ENCODE measurements at regions not wholly inside any gene's neighbourhood (a gene's known extent, or its start where the extent isn't known, plus 50 kb on each side); places are given as distances from the start of the nearest gene placed in this dataset.

GRCh38 chr5:12759377-12759776 lies 855.1 kb upstream of the CTNND2 start:
- intact Hi-C loops (cut with DNase I), result no loop called here
- no peak overlapping the region for H3K9ac ChIP-seq (ENCODE audit: low read depth in 2 of 2, low read length in 2 of 2)
- no peak overlapping the region for H3K4me3 ChIP-seq
- DNase-seq, result no peak
- H3K4me1 ChIP-seq, result no peaks in the 10 kb centered on the region
- no peaks in the 10 kb centered on the region for H3K36me3 ChIP-seq
- no peak for TF ChIP-seq CTCF (IDR thresholded peaks at IDR 0.05)
- no peaks in the 10 kb centered on the region for H3K27me3 ChIP-seq
- H3K27ac ChIP-seq, result no peak overlapping the region
- no peaks in the 10 kb centered on the region for H3K9me3 ChIP-seq

GRCh38 chr5:12757035-12757434 lies 852.8 kb upstream of the CTNND2 start:
- no peak overlapping the region for H3K27ac ChIP-seq
- H3K9ac ChIP-seq (ENCODE audit: low read depth in 2 of 2, low read length in 2 of 2), result no peak overlapping the region
- H3K9me3 ChIP-seq, result no peaks in the 10 kb centered on the region
- H3K4me1 ChIP-seq, result no peaks in the 10 kb centered on the region
- DNase-seq, result no peak
- intact Hi-C loops (cut with DNase I), result no loop called here
- no peaks in the 10 kb centered on the region for H3K36me3 ChIP-seq
- TF ChIP-seq CTCF (IDR thresholded peaks at IDR 0.05), result no peak
- H3K4me3 ChIP-seq, result no peak overlapping the region
- no peaks in the 10 kb centered on the region for H3K27me3 ChIP-seq

GRCh38 chr5:12745537-12745936 lies 841.3 kb upstream of the CTNND2 start:
- intact Hi-C loops (cut with DNase I), result no loop called here
- Histone ChIP-seq H3K4me1 (no peaks in the 10 kb centered on the region), H3K36me3 (no peaks in the 10 kb centered on the region), H3K9ac (ENCODE audit: low read depth in 2 of 2, low read length in 2 of 2) (no peak overlapping the region), H3K27me3 (no peaks in the 10 kb centered on the region), H3K27ac (no peak overlapping the region), H3K9me3 (no peaks in the 10 kb centered on the region), H3K4me3 (no peak overlapping the region)
- TF ChIP-seq CTCF (IDR thresholded peaks at IDR 0.05), result no peak
- DNase-seq, result no peak

GRCh38 chr5:12743582-12743981 lies 839.3 kb upstream of the CTNND2 start:
- Histone ChIP-seq H3K27ac (no peak overlapping the region), H3K9ac (ENCODE audit: low read depth in 2 of 2, low read length in 2 of 2) (no peak overlapping the region), H3K9me3 (no peaks in the 10 kb centered on the region), H3K36me3 (no peaks in the 10 kb centered on the region), H3K4me3 (no peak overlapping the region), H3K4me1 (no peaks in the 10 kb centered on the region), H3K27me3 (no peaks in the 10 kb centered on the region)
- intact Hi-C loops (cut with DNase I), result no loop called here
- TF ChIP-seq CTCF (IDR thresholded peaks at IDR 0.05), result no peak
- no peak for DNase-seq

- no peak for TF ChIP-seq CTCF (IDR thresholded peaks at IDR 0.05)
- H3K27me3 ChIP-seq, result no peaks in the 10 kb centered on the region
- DNase-seq, result no peak
- H3K27ac ChIP-seq, result no peak overlapping the region
- no peak overlapping the region for H3K4me3 ChIP-seq
- intact Hi-C loops (cut with DNase I), result no loop called here
- H3K4me1 ChIP-seq, result no peaks in the 10 kb centered on the region
- no peaks in the 10 kb centered on the region for H3K36me3 ChIP-seq
- H3K9me3 ChIP-seq, result no peaks in the 10 kb centered on the region
- H3K9ac ChIP-seq (ENCODE audit: low read depth in 2 of 2, low read length in 2 of 2), result no peak overlapping the region
Observed at GRCh38 chr5:12730354-12730753, 826.1 kb upstream of the CTNND2 start.

- Histone ChIP-seq H3K27me3 (no peaks in the 10 kb centered on the region), H3K4me3 (no peak overlapping the region), H3K4me1 (no peaks in the 10 kb centered on the region), H3K9ac (ENCODE audit: low read depth in 2 of 2, low read length in 2 of 2) (no peak overlapping the region), H3K36me3 (no peaks in the 10 kb centered on the region), H3K9me3 (no peaks in the 10 kb centered on the region), H3K27ac (no peak overlapping the region)
- intact Hi-C loops (cut with DNase I), result no loop called here
- DNase-seq, result no peak
- TF ChIP-seq CTCF (IDR thresholded peaks at IDR 0.05), result no peak
Observed at GRCh38 chr5:12716664-12717063, 812.4 kb upstream of the CTNND2 start.

Measured in colonic mucosa (tissue), 4 donors.